K562 (cell line): ENCODE measurements at regions not wholly inside any gene's neighbourhood (a gene's known extent, or its start where the extent isn't known, plus 50 kb on each side); places are given as distances from the start of the nearest gene placed in this dataset.

ENCODE experiments used
- ATAC-seq: fragments of 200-7000 bp; cut with Tn5 transposase; 3 replicates; pipeline ENCODE4 v1.9.1; 2020; ENCODE audit warnings: moderate library complexity
- BruUV-seq: library from RNA; stranded (reverse); fragments of 400-500 nt; replicated peaks from 2 replicates; lab custom pipeline; 2021; lab: Mats Ljungman, UMichigan
- CTCF ChIA-PET: fragments of 300-600 bp; formaldehyde crosslinking; extraction: SDS; loops from one replicate; lab custom pipeline; 2021; ENCODE audit warnings: low intra/inter-chr PET ratio; lab: Yijun Ruan, JAX
- POLR2A ChIA-PET: fragments of 300-600, 350-650 bp; sonication (Branson Sonifier 250); formaldehyde crosslinking; extraction: SDS; loops from one replicate; lab custom pipeline; 2021; ENCODE audit warnings: antibody characterized with exemption, inconsistent platforms; lab: Yijun Ruan, JAX
- DNase-seq, 4 experiments: peaks; one replicate each; pipeline versions ENCODE4 v3.0.0 to v3.0.0-alpha.2; 2011 to 2018; ENCODE audit warnings: low spot score in 3 of 4, mixed read lengths in 3 of 4; ENCODE audit errors: extremely low read depth in 1 of 4
- FAIRE-seq: peaks from 2 replicates; lab custom pipeline; 2011; peaks lifted over from hg19 to GRCh38; lab: Jason Lieb, UNC
- H2AFZ ChIP-seq: 2 replicates; pipeline ENCODE4 v1.6.0; 2011; ENCODE audit warnings: low read depth, low read length, control low read depth, inconsistent platforms
- H3K27ac ChIP-seq: fragments of 200-600 bp; 3 replicates; pipeline ENCODE4 v1.8.0; 2011; ENCODE audit warnings: low read depth, mild to moderate bottlenecking, control low read depth, inconsistent platforms, low read length, moderate library complexity, mixed read lengths; ENCODE audit errors: extremely low read depth
- H3K27me3 ChIP-seq, 2 experiments: fragments of 300-600 bp in 1 of 2; 2 replicates in 1 of 2; 3 replicates in 1 of 2; pipeline versions ENCODE4 v1.6.0 to v1.8.0; 2011; ENCODE audit warnings: inconsistent platforms in 2 of 2, low read length in 2 of 2, mild to moderate bottlenecking in 1 of 2, mixed read lengths in 1 of 2, moderate library complexity in 1 of 2; ENCODE audit not compliant: control insufficient read depth in 2 of 2, insufficient read depth in 2 of 2
- H3K36me3 ChIP-seq: fragments of 300-600 bp; 3 replicates; pipeline ENCODE4 v1.8.0; 2011; ENCODE audit warnings: mild to moderate bottlenecking, low read length, inconsistent platforms; ENCODE audit not compliant: control insufficient read depth, insufficient read depth
- H3K4me1 ChIP-seq, 2 experiments: fragments of 200-600 bp in 1 of 2; replicated peaks in 1 of 2; 2 replicates in 1 of 2; 3 replicates in 1 of 2; pipeline versions ENCODE4 v1.5.1 to v1.8.0; 2011; ENCODE audit warnings: inconsistent platforms in 2 of 2, low read length in 2 of 2, mild to moderate bottlenecking in 1 of 2, mixed read lengths in 1 of 2, moderate library complexity in 1 of 2; ENCODE audit not compliant: control insufficient read depth in 2 of 2, insufficient read depth in 2 of 2
- H3K4me2 ChIP-seq: 2 replicates; pipeline ENCODE4 v1.6.1; 2011; ENCODE audit warnings: low read length, control low read depth, inconsistent platforms, mixed read lengths; ENCODE audit not compliant: insufficient read depth
- H3K4me3 ChIP-seq: fragments of 200-600 bp; sonication (generic), shearing (Covaris generic); 2 replicates; pipeline ENCODE4 v1.5.1; 2016; ENCODE audit warnings: control low read depth, inconsistent platforms
- H3K79me2 ChIP-seq: fragments of 200-600 bp; 3 replicates; pipeline ENCODE4 v1.8.0; 2011; ENCODE audit warnings: low read length, inconsistent platforms; ENCODE audit not compliant: control insufficient read depth, insufficient read depth
- H3K9ac ChIP-seq, 2 experiments: 2 replicates each; pipeline versions ENCODE4 v1.6.0 to v1.6.1; 2011; ENCODE audit warnings: low read depth in 2 of 2, low read length in 2 of 2, control low read depth in 1 of 2, inconsistent platforms in 1 of 2, mild to moderate bottlenecking in 1 of 2, mixed read lengths in 1 of 2; ENCODE audit not compliant: insufficient read depth in 1 of 2
- H3K9me1 ChIP-seq: one replicate; pipeline ENCODE4 v1.6.0; 2011; ENCODE audit warnings: inconsistent platforms, mild to moderate bottlenecking, low read length, moderate library complexity; ENCODE audit not compliant: control insufficient read depth, insufficient read depth
- H3K9me3 ChIP-seq: replicated peaks from 2 replicates; pipeline ENCODE4 v1.5.1; 2011; ENCODE audit warnings: low read depth, low read length, inconsistent platforms; ENCODE audit not compliant: control insufficient read depth, insufficient read depth
- H4K20me1 ChIP-seq: replicated peaks from 2 replicates; pipeline ENCODE4 v1.6.1; 2011; ENCODE audit warnings: low read length, inconsistent platforms, mixed read lengths; ENCODE audit not compliant: control insufficient read depth, insufficient read depth
- GTF2F1 ChIP-seq: IDR thresholded peaks from 2 replicates; pipeline ENCODE4 v1.6.1; 2011; ENCODE audit warnings: low read depth, low read length, improper control_type of control experiment
- KDM4B ChIP-seq, 2 experiments: fragments of 450-650 bp in 1 of 2; sonication (generic) in 1 of 2; IDR thresholded peaks; 2 replicates each; pipeline ENCODE4 v1.6.1; 2016 to 2017; ENCODE audit warnings: borderline replicate concordance in 2 of 2, antibody characterized with exemption in 1 of 2, low read depth in 1 of 2, mild to moderate bottlenecking in 1 of 2
- KLF13 ChIP-seq: fragments of 450-650 bp; IDR thresholded peaks from 2 replicates; pipeline ENCODE4 v1.6.1; 2016; ENCODE audit warnings: missing genetic modification characterization, low read depth, mild to moderate bottlenecking, missing compliant biosample characterization, moderate library complexity, borderline replicate concordance
- MAZ ChIP-seq, 2 experiments: fragments of 450-650 bp in 1 of 2; sonication (generic) in 1 of 2; formaldehyde crosslinking; IDR thresholded peaks in 1 of 2; conservative IDR thresholded peaks in 1 of 2; 2 replicates each; pipeline versions ENCODE4 v1.4.0 to v1.5.0; 2020; ENCODE audit warnings: mild to moderate bottlenecking in 1 of 2, missing genetic modification reagents in 1 of 2
- TAF7 ChIP-seq: fragments of 450-650 bp; IDR thresholded peaks from 2 replicates; pipeline ENCODE4 v1.6.1; 2016; ENCODE audit warnings: missing genetic modification characterization, missing compliant biosample characterization
- TRIM24 ChIP-seq, 2 experiments: fragments of 450-650 bp; IDR thresholded peaks; 2 replicates each; pipeline ENCODE4 v1.6.1; 2016
- ZNF12 ChIP-seq: sonication (generic); formaldehyde crosslinking; IDR thresholded peaks from 2 replicates; pipeline ENCODE4 v1.4.0; 2020; ENCODE audit warnings: mild to moderate bottlenecking, missing genetic modification reagents
- ZNF263 ChIP-seq: sonication (generic); formaldehyde crosslinking; IDR thresholded peaks from 2 replicates; pipeline ENCODE4 v1.8.0; 2022; ENCODE audit warnings: mild to moderate bottlenecking, missing genetic modification reagents, borderline replicate concordance
- ZNF282 ChIP-seq: sonication (generic); formaldehyde crosslinking; IDR thresholded peaks from 2 replicates; pipeline ENCODE4 v1.8.1; 2023; ENCODE audit warnings: missing genetic modification reagents
- ZNF444 ChIP-seq: fragments of 250-450 bp; sonication (Bioruptor Pico); IDR thresholded peaks from 2 replicates; pipeline ENCODE4 v1.4.0; 2020; ENCODE audit warnings: mild to moderate bottlenecking, moderate library complexity
- ZNF695 ChIP-seq: fragments of 450-650 bp; formaldehyde crosslinking; IDR thresholded peaks from 2 replicates; pipeline ENCODE4 v1.4.0; 2020; ENCODE audit warnings: mild to moderate bottlenecking, moderate library complexity
- WGBS: fragments of 100-300 bp; shearing (Covaris generic); methylation state at CpG from one replicate; pipeline ENCODE4 v1.1.6; 2016; ENCODE audit warnings: low coverage, mixed read lengths; ENCODE audit not compliant: insufficient coverage; ENCODE audit errors: missing lambda C conversion rate; 5-methylcytosine and 5-hydroxymethylcytosine counted together
- in situ Hi-C: fragments of 300-500 bp; cut with MboI; formaldehyde crosslinking; loops from 4 replicates; pipeline ENCODE4 v1.15.0; 2018; ENCODE audit warnings: inconsistent platforms, mixed read lengths
- intact Hi-C: fragments of 100-400 bp; cut with micrococcal nuclease; formaldehyde crosslinking; loops from 2 replicates; pipeline ENCODE4 v1.14.2; 2022
- TF ChIP-seq, protein P1 (sequence below): fragments of 450-650 bp; conservative IDR thresholded peaks from 2 replicates; pipeline ENCODE4 v1.6.1; 2016; ENCODE audit warnings: missing genetic modification characterization, low read depth, mild to moderate bottlenecking, control low read depth, missing compliant biosample characterization
- TF ChIP-seq, protein P2 (sequence below): sonication (generic); formaldehyde crosslinking; IDR thresholded peaks from 2 replicates; pipeline ENCODE4 v1.9.0; 2022; ENCODE audit warnings: mild to moderate bottlenecking, missing genetic modification reagents

DNA sequence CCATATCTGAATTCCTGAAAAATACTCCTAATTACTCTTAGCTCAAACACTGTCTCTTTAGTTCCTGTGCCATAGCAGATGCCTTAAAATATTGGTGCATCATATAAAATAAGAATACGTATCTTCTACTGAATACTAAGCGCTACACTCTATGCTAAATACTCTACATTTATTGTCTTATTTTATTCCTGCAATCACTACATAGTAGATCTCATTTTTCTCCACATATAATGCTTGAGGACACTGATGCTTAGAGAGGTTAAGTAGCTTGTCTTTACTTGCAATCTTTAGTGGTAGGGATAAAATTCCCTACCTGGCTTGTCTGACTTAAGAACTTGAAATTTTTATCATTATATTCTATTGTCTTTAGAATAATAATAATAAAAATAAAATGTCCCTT is 137.3 kb upstream of the SETBP1 start (continued):
- TF ChIP-seq ZNF444 (CRISPR knock-in tag), result no peak
- TF ChIP-seq, protein P1, sequence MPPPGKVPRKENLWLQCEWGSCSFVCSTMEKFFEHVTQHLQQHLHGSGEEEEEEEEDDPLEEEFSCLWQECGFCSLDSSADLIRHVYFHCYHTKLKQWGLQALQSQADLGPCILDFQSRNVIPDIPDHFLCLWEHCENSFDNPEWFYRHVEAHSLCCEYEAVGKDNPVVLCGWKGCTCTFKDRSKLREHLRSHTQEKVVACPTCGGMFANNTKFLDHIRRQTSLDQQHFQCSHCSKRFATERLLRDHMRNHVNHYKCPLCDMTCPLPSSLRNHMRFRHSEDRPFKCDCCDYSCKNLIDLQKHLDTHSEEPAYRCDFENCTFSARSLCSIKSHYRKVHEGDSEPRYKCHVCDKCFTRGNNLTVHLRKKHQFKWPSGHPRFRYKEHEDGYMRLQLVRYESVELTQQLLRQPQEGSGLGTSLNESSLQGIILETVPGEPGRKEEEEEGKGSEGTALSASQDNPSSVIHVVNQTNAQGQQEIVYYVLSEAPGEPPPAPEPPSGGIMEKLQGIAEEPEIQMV (tag), result no peak

DNA sequence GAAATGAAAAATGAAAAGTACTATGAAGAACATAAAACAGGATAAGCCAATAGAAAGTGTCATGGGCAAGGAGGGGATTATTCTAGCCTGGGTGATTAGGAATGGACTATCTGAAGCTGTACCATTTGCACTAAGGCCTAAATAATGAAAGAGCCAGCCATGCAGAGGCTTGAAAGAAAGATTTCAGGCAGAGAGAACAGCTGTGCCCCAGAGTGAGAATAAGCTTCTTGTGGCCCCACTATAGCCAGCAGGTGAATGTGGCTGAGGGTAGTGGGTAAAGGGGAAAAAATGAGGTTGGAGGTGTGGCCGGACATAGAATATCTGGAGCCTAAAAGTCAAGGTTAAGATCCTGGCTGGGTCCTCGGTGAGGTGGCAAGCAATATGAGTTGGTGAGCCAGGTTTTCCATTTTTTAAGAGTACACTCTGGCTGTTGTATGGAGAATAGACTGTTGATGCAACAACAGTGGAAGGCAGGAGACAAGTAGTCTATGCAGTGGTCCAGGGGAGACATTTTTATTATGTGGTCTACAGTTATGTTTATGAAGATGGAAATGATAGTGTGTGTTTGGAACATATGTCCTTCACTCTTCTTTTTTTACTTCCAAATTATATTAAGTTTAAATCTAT is 135.2 kb upstream of the SETBP1 start:
- ChIA-PET CTCF (no interaction called here), POLR2A (no interaction called here)
- Histone ChIP-seq H3K27ac (no peak overlapping the region), H3K9me1 (no peaks in the 10 kb centered on the region), H3K27me3 (no peaks in the 10 kb centered on the region), H4K20me1 (no peaks in the 10 kb centered on the region), H3K4me1 (no peaks in the 10 kb centered on the region), H3K79me2 (no peaks in the 10 kb centered on the region), H3K36me3 (no peaks in the 10 kb centered on the region), H2AFZ (no peak overlapping the region), H3K9ac (no peak overlapping the region), H3K4me3 (no peak overlapping the region), H3K4me2 (no peak overlapping the region), H3K9me3 (no peaks in the 10 kb centered on the region)
- no peak for TF ChIP-seq TRIM24 (IDR thresholded peaks at IDR 0.05)
- no peak for TF ChIP-seq MAZ (CRISPR knock-in tag; conservative IDR thresholded peaks at IDR 0.05 in 1 of 2, IDR thresholded peaks at IDR 0.05 in 1 of 2)
- TF ChIP-seq ZNF282 (CRISPR knock-in tag), result no peak
- no peak for TF ChIP-seq ZNF263 (CRISPR knock-in tag)
- no peak for TF ChIP-seq KDM4B (IDR thresholded peaks at IDR 0.05; ENCODE audit: borderline replicate concordance in 2 of 2, low read depth in 1 of 2)
- TF ChIP-seq ZNF12 (CRISPR knock-in tag), result no peak
- no peak for TF ChIP-seq TAF7 (tag)
- no peak for TF ChIP-seq KLF13 (tag)
- no peak for TF ChIP-seq ZNF695 (CRISPR knock-in tag)
- TF ChIP-seq, protein P2, sequence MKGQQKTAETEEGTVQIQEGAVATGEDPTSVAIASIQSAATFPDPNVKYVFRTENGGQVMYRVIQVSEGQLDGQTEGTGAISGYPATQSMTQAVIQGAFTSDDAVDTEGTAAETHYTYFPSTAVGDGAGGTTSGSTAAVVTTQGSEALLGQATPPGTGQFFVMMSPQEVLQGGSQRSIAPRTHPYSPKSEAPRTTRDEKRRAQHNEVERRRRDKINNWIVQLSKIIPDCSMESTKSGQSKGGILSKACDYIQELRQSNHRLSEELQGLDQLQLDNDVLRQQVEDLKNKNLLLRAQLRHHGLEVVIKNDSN (CRISPR knock-in tag), result no peak
- no peak for TF ChIP-seq GTF2F1
- FAIRE-seq (no peak), ATAC-seq (no peak), DNase-seq (no peak)
- in situ Hi-C loops (no loop called here), intact Hi-C loops (no loop called here)
- 0% methylated on average over 2 of the region's 2 CpGs for WGBS
- no TSS peak for BruUV-seq
